ENCODE measurements at regions not wholly inside any gene's neighbourhood (a gene's known extent, or its start where the extent isn't known, plus 50 kb on each side); places are given as distances from the start of the nearest gene placed in this dataset.

GRCh38 chr1:222459652-222460051, 88.3 kb downstream of the HHIPL2 start (continued):
- TF ChIP-seq USF1 (CRISPR knock-in tag; IDR thresholded peaks at IDR 0.05) = no peak

GRCh38 chr1:222457513-222457912, 90.4 kb downstream of the HHIPL2 start:
- H3K9me3 Mint-ChIP-seq = peaks cover 40% of the 10 kb centered on the region
- CTCF ChIA-PET = no interaction called here
- ATAC-seq = no peak
- no peaks in the 10 kb centered on the region for H3K27me3 Mint-ChIP-seq (ENCODE audit: low read depth)
- no peak for DNase-seq (ENCODE audit: low spot score)
- no peak overlapping the region for H3K27ac Mint-ChIP-seq
- POLR2A ChIA-PET = no interaction called here
- TF ChIP-seq AFF4 (CRISPR knock-in tag; IDR thresholded peaks at IDR 0.05; ENCODE audit: borderline replicate concordance) (no peak), NR1H2 (CRISPR knock-in tag; IDR thresholded peaks at IDR 0.05) (no peak), CREM (CRISPR knock-in tag; IDR thresholded peaks at IDR 0.05) (no peak), GRHL2 (CRISPR knock-in tag; IDR thresholded peaks at IDR 0.05; ENCODE audit: insufficient replicate concordance, severe bottlenecking) (no peak), NR3C1 (CRISPR knock-in tag; conservative IDR thresholded peaks at IDR 0.05; ENCODE audit: low read depth) (no peak), CDX4 (CRISPR knock-in tag; IDR thresholded peaks at IDR 0.05; ENCODE audit: borderline replicate concordance) (no peak), SP1 (CRISPR knock-in tag; conservative IDR thresholded peaks at IDR 0.05) (no peak), ZNF219 (CRISPR knock-in tag; IDR thresholded peaks at IDR 0.05; ENCODE audit: borderline replicate concordance) (no peak), FOXP1 (CRISPR knock-in tag; IDR thresholded peaks at IDR 0.05; ENCODE audit: borderline replicate concordance) (no peak), ZMAT4 (CRISPR knock-in tag; IDR thresholded peaks at IDR 0.05) (no peak)
- H3K4me3 Mint-ChIP-seq = no peak overlapping the region
- peaks cover 8% of the 10 kb centered on the region for H3K4me1 Mint-ChIP-seq
- H3K36me3 Mint-ChIP-seq = peaks cover 21% of the 10 kb centered on the region

GRCh38 chr1:222457084-222457483, 90.8 kb downstream of the HHIPL2 start:
- ATAC-seq = no peak
- DNase-seq (ENCODE audit: low spot score) = no peak
- Mint-ChIP-seq H3K36me3 (peaks cover 21% of the 10 kb centered on the region), H3K9me3 (peaks cover 39% of the 10 kb centered on the region), H3K4me3 (no peak overlapping the region), H3K27ac (no peak overlapping the region), H3K27me3 (ENCODE audit: low read depth) (no peaks in the 10 kb centered on the region), H3K4me1 (peaks cover 8% of the 10 kb centered on the region)
- CTCF ChIA-PET = interaction anchor here (0.9 kb wide), 1 partner anchor 8 kb away, joined by 3 read pairs; no protein-coding TSS in a partner anchor
- no peak for TF ChIP-seq ZNF138 (CRISPR knock-in tag; conservative IDR thresholded peaks at IDR 0.05)
- TF ChIP-seq MXD4 (CRISPR knock-in tag; IDR thresholded peaks at IDR 0.05; ENCODE audit: borderline replicate concordance) = no peak
- no peak for TF ChIP-seq EMX1 (CRISPR knock-in tag; IDR thresholded peaks at IDR 0.05)
- no peak for TF ChIP-seq MAX (CRISPR knock-in tag; IDR thresholded peaks at IDR 0.05)
- TF ChIP-seq KAT7 (CRISPR knock-in tag; IDR thresholded peaks at IDR 0.05; ENCODE audit: borderline replicate concordance) = no peak
- no peak for TF ChIP-seq ZMAT4 (CRISPR knock-in tag; IDR thresholded peaks at IDR 0.05)
- no peak for TF ChIP-seq MYBL2 (CRISPR knock-in tag; IDR thresholded peaks at IDR 0.05)
- no peak for TF ChIP-seq ZNF232 (CRISPR knock-in tag; IDR thresholded peaks at IDR 0.05)
- TF ChIP-seq E2F5 (CRISPR knock-in tag; IDR thresholded peaks at IDR 0.05) = no peak
- TF ChIP-seq ZBTB21 (CRISPR knock-in tag; IDR thresholded peaks at IDR 0.05; ENCODE audit: borderline replicate concordance) = no peak
- POLR2A ChIA-PET = no interaction called here

All from WTC11 (cell line).